ENCODE measurements at regions not wholly inside any gene's neighbourhood (a gene's known extent, or its start where the extent isn't known, plus 50 kb on each side); places are given as distances from the start of the nearest gene placed in this dataset.

DNA sequence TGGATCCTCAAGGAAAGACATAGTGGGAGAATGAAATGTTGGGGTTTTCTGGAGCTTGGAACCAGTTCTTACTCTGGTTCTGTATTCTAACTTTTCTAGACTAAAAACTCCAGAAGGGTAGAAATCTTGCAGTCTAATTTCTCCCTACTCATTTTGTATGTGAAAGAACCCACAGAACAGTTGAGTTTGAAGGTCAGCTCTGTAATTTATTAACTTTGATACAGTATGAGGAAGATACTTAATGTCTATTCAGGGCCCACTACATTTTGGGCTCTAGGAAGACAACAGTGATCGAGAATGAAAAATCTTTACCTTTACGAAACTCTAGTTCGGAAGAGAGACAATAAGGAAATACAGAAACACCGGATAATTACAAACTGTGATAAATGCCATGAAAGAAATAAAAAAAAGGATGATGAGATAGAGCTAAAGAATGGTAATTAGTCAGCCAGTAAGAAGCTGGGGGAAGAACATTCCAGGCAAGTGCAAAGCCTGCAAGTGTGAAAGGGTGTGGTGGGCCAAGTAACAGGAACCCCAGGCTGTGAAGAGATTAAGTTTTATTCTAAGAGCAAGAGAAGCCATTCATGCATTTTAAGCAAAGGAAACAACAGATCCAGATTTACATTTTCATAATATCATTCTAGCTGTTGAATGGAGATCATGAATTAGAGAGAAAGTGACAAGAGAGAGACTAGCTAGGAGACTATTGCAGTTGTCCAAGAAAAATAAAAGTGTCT, 159.9 kb upstream of the HMCN1 start:
- TF ChIP-seq FOXM1 (IDR thresholded peaks at IDR 0.05; ENCODE audit: borderline replicate concordance) = no peak
- TF ChIP-seq NFRKB (IDR thresholded peaks at IDR 0.05) = no peak
- no peak for TF ChIP-seq CTBP1 (IDR thresholded peaks at IDR 0.05; ENCODE audit: borderline replicate concordance)
- TF ChIP-seq FOXA1 (IDR thresholded peaks at IDR 0.05) = no peak
- TF ChIP-seq TARDBP (IDR thresholded peaks at IDR 0.05) = no peak
- TF ChIP-seq SUZ12 (IDR thresholded peaks at IDR 0.05) = no peak
- no peak for TF ChIP-seq ELF4 (IDR thresholded peaks at IDR 0.05)
- no peak for TF ChIP-seq BHLHE40 (IDR thresholded peaks at IDR 0.05; ENCODE audit: borderline replicate concordance)
